Upper lobe of left lung (tissue), 4 donors: ENCODE measurements at regions not wholly inside any gene's neighbourhood (a gene's known extent, or its start where the extent isn't known, plus 50 kb on each side); places are given as distances from the start of the nearest gene placed in this dataset.
"Not testable (repeated sequence)": the region's sequence is repeated elsewhere in the genome, so short reads cannot be mapped to it uniquely, and the experiment has no call there.

ENCODE experiments used
- CTCF ChIP-seq, 6 experiments: fragments of 450-650 bp in 4 of 6; fragments of 200-600 bp in 2 of 6; sonication (generic) in 2 of 6; IDR thresholded peaks; one replicate each; pipeline ENCODE4 v1.5.1; 2016 to 2019; ENCODE audit warnings: antibody characterized with exemption in 6 of 6
- EP300 ChIP-seq, 4 donors: sonication (generic); formaldehyde crosslinking; IDR thresholded peaks; one replicate each; pipeline ENCODE4 v1.5.1; 2017; ENCODE audit warnings: antibody characterized with exemption in 4 of 4, control low read depth in 2 of 4

DNA sequence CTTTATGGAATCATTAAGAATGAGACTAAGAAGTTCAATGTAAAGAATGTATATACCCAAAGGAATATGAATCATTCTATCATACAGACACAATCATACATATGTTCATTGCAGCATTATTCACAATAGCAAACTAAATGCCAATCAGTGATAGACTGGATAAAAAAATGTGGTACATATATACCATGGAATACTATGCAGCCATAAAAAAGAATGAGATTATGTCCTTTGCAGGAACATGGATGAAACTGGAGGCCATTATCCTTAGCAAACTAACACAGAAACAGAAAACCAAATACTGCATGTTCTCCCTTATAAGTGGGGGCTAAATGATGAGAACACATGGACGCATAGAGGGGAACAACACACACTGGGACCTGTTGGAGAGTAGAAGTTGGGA, 110.2 kb downstream of the GATA3 start:
- TF ChIP-seq CTCF, EP300 (IDR thresholded peaks at IDR 0.05): not testable (repeated sequence)
